ENCODE measurements at regions not wholly inside any gene's neighbourhood (a gene's known extent, or its start where the extent isn't known, plus 50 kb on each side); places are given as distances from the start of the nearest gene placed in this dataset.

DNA sequence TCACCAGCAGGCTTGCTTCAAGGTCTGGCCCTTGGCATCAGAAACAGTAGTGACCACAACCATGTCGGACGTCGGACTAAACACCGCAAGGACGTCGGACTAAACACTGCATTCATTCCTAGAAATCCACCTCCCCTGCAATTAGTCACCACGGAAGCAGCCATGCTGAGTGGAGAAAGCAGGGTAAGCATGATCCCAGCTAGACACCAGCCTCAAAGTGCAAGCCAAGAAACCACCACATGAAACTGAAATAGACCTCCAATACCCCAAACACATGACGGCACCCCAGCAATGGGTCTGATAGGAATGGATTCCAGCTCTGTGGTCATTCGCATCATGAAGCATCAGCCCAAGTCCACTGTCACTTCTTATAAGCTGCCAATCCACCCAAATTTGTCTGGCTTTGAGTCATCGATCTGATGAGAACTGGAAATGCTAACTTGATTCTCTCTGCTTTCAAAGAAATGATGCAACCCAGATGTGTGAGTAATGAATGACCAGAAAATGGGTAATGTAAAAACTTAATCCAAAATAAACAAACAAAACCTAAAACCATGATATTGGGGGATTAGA is 348.3 kb upstream of the TMCO5A start:
- no peak for DNase-seq

DNA sequence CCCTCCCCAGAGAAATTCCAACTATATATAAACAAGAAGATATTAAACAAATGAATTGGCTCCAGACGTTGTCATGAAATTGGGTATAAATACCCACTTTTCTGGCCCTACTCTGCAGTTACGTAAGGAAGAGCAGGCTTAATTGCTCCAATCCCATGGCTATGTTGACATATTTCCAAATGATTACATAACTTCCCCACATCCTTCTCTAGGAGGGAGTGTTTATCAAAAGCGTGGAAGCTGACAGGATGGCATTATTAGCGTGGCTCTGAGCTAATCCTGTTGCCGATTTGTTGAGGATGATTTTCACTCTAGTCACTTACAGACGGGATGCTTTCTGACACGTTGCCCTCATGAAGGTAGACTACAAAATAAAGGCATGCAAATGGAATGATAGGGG is 347.5 kb upstream of the TMCO5A start:
- no peak for DNase-seq

- DNase-seq, result no peak
These were observed 340.0 kb upstream of the TMCO5A start for GRCh38 chr15:37594417-37594816.

DNA sequence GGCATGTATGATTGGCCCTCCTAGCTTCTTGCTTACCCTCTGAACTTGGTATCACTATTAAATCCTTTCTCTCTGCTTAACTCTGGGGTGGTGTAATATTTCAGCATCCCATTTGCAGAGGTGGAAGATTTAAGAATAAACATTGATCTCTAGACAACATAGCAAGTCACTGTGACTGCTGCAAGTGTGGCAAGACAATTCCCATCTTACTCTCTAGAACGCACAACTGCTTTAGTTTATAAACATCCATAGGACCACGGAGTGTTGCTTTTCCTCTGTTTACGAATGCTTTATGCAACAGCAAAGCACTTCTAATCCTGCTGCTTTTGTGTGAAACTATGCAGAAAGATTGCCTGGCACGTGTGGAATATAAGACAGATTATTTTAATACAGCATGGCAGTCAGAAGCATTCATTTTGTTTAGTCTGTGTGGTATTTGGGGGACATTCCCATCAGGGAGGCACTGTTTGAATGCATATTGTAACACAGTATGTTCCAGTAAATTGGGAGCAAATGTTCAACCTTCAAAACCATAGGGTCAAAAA is 338.9 kb upstream of the TMCO5A start:
- DNase-seq, result no peak

GRCh38 chr15:37599156-37599555 is 335.3 kb upstream of the TMCO5A start:
- no peak for DNase-seq

GRCh38 chr15:37616215-37616614 is 318.2 kb upstream of the TMCO5A start:
- no peak for DNase-seq

DNA sequence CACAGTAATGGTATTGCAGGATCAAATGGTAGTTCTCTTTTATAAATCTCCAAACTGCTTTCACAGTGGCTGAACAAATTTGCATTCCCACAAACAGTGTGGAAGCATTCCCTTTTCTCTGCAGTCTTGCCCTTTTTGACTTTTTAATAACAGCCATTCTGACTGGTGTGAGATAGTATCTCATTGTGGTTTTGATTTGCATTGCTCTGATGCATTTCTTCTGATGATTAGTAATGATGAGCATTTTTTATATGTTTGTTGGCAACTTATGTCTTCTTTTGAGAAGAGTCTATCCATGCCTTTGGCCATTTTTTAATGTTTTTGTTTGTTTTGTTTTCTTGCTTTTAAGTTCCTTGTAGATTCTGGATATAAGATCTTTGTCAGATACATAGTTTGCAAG is 316.1 kb upstream of the TMCO5A start:
- no peak for DNase-seq

DNA sequence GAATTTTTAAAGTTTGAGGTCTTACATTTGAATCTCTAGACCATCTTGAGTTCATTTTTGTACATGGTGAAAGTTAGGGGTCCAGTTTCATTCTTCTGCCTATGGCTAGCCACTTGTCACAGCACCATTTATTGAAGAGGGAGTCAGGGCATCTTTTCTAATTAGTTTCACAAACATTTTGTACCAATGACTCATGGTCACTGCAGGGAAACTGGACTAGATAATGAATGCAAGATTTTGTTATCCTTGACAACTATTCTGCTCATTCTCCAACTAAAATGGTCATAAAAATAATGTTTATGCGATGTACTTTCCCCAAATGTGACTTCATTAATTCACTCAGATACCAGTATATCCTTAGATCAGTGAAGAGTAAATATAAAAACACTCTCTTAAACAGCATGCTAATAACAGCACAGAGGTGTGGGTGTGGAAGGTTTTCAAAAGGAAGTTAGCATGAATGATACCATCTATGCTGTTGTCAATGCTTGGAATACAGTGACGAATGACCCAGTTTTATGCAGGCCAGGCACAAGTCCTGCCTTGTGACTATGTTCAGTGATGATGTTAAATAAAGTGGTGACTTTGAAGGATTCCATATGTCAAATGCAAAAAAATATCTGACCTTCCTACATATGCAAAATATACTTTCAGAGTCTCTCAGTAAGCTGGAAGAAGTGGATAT is 314.9 kb upstream of the TMCO5A start:
- no peak for DNase-seq

DNA sequence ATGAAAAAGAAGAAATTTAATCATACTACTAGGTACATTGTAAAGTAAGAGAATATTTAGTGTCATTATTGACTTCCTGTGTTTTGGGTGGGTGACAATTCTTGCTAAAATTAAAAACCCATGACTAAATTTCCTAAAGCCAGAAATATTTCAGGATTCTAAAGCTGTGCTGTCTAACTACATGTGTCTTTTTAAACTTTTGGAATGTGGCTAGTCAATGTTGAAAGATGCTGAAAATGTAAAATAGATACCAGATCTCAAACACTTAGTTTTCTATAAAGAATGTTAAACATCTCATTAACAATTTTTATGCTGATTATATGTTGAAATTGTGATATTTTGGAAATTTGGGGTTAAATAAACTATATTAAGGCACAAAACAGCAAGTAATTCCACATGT is 308.9 kb upstream of the TMCO5A start:
- DNase-seq, result no peak

DNA sequence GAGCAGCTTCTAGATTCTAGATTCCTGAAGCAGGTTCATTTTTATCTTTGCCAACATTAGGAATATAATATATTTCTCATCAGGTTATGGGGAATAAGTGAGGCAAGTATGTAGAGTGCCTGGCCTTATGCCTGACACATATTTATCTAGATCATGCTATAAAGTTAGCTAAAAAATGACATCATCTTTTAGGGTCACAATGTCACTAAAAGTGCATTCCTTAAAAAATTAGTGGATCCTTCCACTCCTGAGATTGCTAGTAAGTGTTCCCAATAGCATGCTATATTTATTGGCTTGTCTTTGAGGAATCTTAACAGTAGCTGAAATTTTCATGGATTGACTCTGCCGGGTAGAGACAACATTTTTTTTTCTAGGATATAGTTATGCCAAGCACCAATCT is 305.9 kb upstream of the TMCO5A start:
- no peak for DNase-seq

GRCh38 chr15:37636736-37637135 is 297.7 kb upstream of the TMCO5A start:
- DNase-seq, result no peak

- no peak for DNase-seq
These were observed 296.3 kb upstream of the TMCO5A start for GRCh38 chr15:37638116-37638515.

- no peak for DNase-seq
These were observed 295.7 kb upstream of the TMCO5A start for GRCh38 chr15:37638691-37639090.

- DNase-seq, result no peak
These were observed 281.6 kb upstream of the TMCO5A start for GRCh38 chr15:37652646-37653417.

GRCh38 chr15:37678124-37678523 is 256.3 kb upstream of the TMCO5A start:
- no peak for DNase-seq

- no peak for DNase-seq
These were observed 254.8 kb upstream of the TMCO5A start for GRCh38 chr15:37679627-37680026.

DNA sequence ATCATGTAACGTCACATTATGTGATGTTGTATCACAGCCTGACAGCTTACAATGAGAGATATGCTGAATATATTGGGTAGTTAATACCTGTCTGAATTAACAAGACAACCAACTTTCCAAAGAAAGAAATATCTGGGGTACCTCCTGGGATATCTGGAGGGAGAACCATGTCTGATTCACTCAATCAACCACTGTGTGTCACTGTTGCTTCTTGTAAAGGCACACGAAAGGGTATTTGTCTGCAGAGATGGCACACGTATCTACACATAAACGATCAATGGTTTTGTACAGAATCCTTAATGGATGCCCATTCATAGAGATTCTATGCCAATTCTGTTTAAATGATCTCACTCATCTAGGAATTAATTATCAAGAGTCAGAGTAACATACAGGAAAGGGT is 252.1 kb upstream of the TMCO5A start:
- DNase-seq, result no peak

GRCh38 chr15:37691911-37692310 is 242.5 kb upstream of the TMCO5A start:
- DNase-seq, result no peak

DNA sequence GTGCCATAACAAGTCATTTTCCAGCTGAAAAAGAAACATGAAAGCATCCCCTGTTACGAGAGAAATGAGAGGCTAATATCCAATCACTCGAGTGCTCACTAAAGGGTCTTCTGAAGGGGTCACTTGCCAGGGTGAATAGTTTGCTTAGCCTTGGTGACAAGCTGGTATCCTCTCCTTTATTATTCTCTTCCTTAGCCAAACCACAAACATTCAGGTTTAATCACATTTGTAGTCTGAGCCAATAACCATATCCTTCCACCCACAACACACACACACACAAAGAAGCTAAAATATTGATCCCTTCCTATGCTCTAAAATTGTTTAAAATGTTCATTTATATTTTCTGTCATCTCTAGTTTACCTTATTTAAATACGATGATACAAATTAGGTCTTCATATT is 240.5 kb upstream of the TMCO5A start:
- DNase-seq, result no peak

- DNase-seq, result no peak
These were observed 238.7 kb upstream of the TMCO5A start for GRCh38 chr15:37695719-37696118.

DNA sequence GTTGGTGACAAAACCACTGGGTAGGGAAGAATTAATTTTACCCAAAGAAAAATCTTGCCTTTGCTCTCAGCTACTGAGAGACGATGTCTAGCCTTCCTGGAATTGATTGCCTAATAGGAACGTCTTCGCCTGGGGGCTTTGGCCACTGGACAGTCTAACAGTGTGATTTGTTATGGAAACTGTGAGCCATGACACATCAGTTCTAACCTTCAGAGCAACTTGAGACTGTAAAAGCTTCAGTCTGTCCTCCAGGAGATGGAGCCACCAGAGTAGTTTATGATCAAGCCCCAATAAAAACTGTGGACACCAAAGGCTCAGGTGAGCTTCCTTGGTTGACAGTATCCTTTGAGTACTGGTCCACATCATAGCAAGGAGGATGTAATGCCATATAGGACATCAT is 235.8 kb upstream of the TMCO5A start:
- DNase-seq, result no peak

- no peak for DNase-seq
These were observed 233.2 kb upstream of the TMCO5A start for GRCh38 chr15:37701230-37701629.

- no peak for DNase-seq
These were observed 224.8 kb upstream of the TMCO5A start for GRCh38 chr15:37709669-37710068.

GRCh38 chr15:37715101-37715500 is 219.3 kb upstream of the TMCO5A start:
- DNase-seq, result no peak

Measured in SHP77 (cell line).